WTC11 (cell line): ENCODE measurements at regions not wholly inside any gene's neighbourhood (a gene's known extent, or its start where the extent isn't known, plus 50 kb on each side); places are given as distances from the start of the nearest gene placed in this dataset.

Experiments used
- ATF1 ChIP-seq: sonication (generic); formaldehyde crosslinking; IDR thresholded peaks from 2 replicates; pipeline ENCODE4 v1.8.1; 2023; ENCODE audit warnings: mild to moderate bottlenecking, moderate library complexity, missing genetic modification reagents
- MAX ChIP-seq: sonication (generic); formaldehyde crosslinking; IDR thresholded peaks from 2 replicates; pipeline ENCODE4 v1.8.0; 2022; ENCODE audit warnings: mild to moderate bottlenecking, missing genetic modification reagents
- MXD4 ChIP-seq: fragments of 250-450 bp; sonication (Bioruptor Pico); IDR thresholded peaks from 2 replicates; pipeline ENCODE4 v1.8.0; 2021; ENCODE audit warnings: mild to moderate bottlenecking, moderate library complexity, borderline replicate concordance
- NFE2L1 ChIP-seq: sonication (generic); formaldehyde crosslinking; IDR thresholded peaks from 2 replicates; pipeline ENCODE4 v1.8.1; 2023; ENCODE audit warnings: missing genetic modification reagents
- NFYB ChIP-seq: sonication (generic); formaldehyde crosslinking; conservative IDR thresholded peaks from 2 replicates; pipeline ENCODE4 v1.8.0; 2022; ENCODE audit warnings: low read depth, missing genetic modification reagents
- TP53 ChIP-seq: sonication (generic); formaldehyde crosslinking; IDR thresholded peaks from 2 replicates; pipeline ENCODE4 v1.8.1; 2023; ENCODE audit warnings: mild to moderate bottlenecking, missing genetic modification reagents
- ZBTB43 ChIP-seq: sonication (generic); formaldehyde crosslinking; IDR thresholded peaks from 2 replicates; pipeline ENCODE4 v1.8.1; 2023; ENCODE audit warnings: mild to moderate bottlenecking, missing genetic modification reagents
- ZNF121 ChIP-seq: sonication (generic); formaldehyde crosslinking; IDR thresholded peaks from 2 replicates; pipeline ENCODE4 v1.8.0; 2023; ENCODE audit warnings: missing genetic modification reagents
- TF ChIP-seq, protein P1 (sequence below): fragments of 200-600 bp; IDR thresholded peaks from 2 replicates; pipeline ENCODE4 v1.8.0; 2022; ENCODE audit warnings: antibody characterized with exemption
- TF ChIP-seq, protein P2 (sequence below): fragments of 250-450 bp; sonication (Bioruptor Pico); IDR thresholded peaks from 2 replicates; pipeline ENCODE4 v1.9.0; 2021; ENCODE audit warnings: mild to moderate bottlenecking

GRCh38 chr4:181578911-181579310 is 664.3 kb upstream of the TENM3 start:
- TF ChIP-seq, protein P1, sequence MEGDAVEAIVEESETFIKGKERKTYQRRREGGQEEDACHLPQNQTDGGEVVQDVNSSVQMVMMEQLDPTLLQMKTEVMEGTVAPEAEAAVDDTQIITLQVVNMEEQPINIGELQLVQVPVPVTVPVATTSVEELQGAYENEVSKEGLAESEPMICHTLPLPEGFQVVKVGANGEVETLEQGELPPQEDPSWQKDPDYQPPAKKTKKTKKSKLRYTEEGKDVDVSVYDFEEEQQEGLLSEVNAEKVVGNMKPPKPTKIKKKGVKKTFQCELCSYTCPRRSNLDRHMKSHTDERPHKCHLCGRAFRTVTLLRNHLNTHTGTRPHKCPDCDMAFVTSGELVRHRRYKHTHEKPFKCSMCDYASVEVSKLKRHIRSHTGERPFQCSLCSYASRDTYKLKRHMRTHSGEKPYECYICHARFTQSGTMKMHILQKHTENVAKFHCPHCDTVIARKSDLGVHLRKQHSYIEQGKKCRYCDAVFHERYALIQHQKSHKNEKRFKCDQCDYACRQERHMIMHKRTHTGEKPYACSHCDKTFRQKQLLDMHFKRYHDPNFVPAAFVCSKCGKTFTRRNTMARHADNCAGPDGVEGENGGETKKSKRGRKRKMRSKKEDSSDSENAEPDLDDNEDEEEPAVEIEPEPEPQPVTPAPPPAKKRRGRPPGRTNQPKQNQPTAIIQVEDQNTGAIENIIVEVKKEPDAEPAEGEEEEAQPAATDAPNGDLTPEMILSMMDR: no peak
- TF ChIP-seq ZNF121 (CRISPR knock-in tag) (no peak), TP53 (CRISPR knock-in tag) (no peak), ATF1 (no peak), NFYB (no peak), NFE2L1 (no peak), MAX (CRISPR knock-in tag) (no peak), MXD4 (CRISPR knock-in tag) (no peak), ZBTB43 (CRISPR knock-in tag) (no peak)
- TF ChIP-seq, protein P2, sequence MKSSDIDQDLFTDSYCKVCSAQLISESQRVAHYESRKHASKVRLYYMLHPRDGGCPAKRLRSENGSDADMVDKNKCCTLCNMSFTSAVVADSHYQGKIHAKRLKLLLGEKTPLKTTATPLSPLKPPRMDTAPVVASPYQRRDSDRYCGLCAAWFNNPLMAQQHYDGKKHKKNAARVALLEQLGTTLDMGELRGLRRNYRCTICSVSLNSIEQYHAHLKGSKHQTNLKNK (CRISPR knock-in tag): no peak
